Testis (tissue), 2 donors: ENCODE measurements at regions not wholly inside any gene's neighbourhood (a gene's known extent, or its start where the extent isn't known, plus 50 kb on each side); places are given as distances from the start of the nearest gene placed in this dataset.

Experiments
- CTCF ChIP-seq, 3 experiments: fragments of 450-650 bp in 2 of 3; fragments of 200-600 bp in 1 of 3; sonication (generic) in 1 of 3; IDR thresholded peaks; one replicate each; pipeline ENCODE4 v1.5.1; 2016 to 2019; ENCODE audit warnings: antibody characterized with exemption in 3 of 3, mild to moderate bottlenecking in 2 of 3, moderate library complexity in 1 of 3
- POLR2A ChIP-seq: fragments of 450-650 bp; IDR thresholded peaks from one replicate; pipeline ENCODE4 v1.6.1; 2017; ENCODE audit warnings: antibody characterized with exemption, mild to moderate bottlenecking, moderate library complexity

GRCh38 chr18:64271975-64272659 is 123.2 kb upstream of the LINC00305 start:
- no peak for TF ChIP-seq POLR2A
- TF ChIP-seq CTCF (IDR thresholded peaks at IDR 0.05) = no peak
